SK-N-SH (cell line): ENCODE measurements at regions not wholly inside any gene's neighbourhood (a gene's known extent, or its start where the extent isn't known, plus 50 kb on each side); places are given as distances from the start of the nearest gene placed in this dataset.

Source experiments
- CTCF ChIA-PET: fragments of 300-600, 350-600 bp; formaldehyde crosslinking; extraction: SDS; loops from one replicate; lab custom pipeline; 2021; lab: Yijun Ruan, JAX
- POLR2A ChIA-PET: fragments of 350-600 bp; sonication (Branson Sonifier 250); formaldehyde crosslinking; extraction: SDS; loops from one replicate; lab custom pipeline; 2020; ENCODE audit warnings: antibody characterized with exemption, inconsistent platforms; lab: Yijun Ruan, JAX
- DNase-seq: peaks from one replicate; pipeline ENCODE4 v3.0.0; 2012
- H2AFZ ChIP-seq: fragments of 200-600 bp; sonication (generic); 2 replicates; pipeline ENCODE4 v1.8.1; 2016; ENCODE audit warnings: antibody characterized with exemption, mild to moderate bottlenecking, low read depth
- H3F3A ChIP-seq: fragments of 200-600 bp; sonication (generic); replicated peaks from 2 replicates; pipeline ENCODE3; 2016; ENCODE audit warnings: antibody characterized with exemption, mild to moderate bottlenecking; ENCODE audit not compliant: insufficient read depth
- H3K27ac ChIP-seq, 2 experiments: fragments of 200-500 bp in 1 of 2; fragments of 200-600 bp in 1 of 2; sonication (Bioruptor generic) in 1 of 2; sonication (generic), shearing (Covaris generic) in 1 of 2; 2 replicates each; pipeline versions ENCODE4 v1.5.1 to v1.6.1; 2014 to 2016; ENCODE audit warnings: low read depth in 2 of 2, inconsistent platforms in 1 of 2, low read length in 1 of 2, mild to moderate bottlenecking in 1 of 2, mixed read lengths in 1 of 2
- H3K27me3 ChIP-seq: fragments of 200-600 bp; sonication (generic), shearing (Covaris generic); 2 replicates; pipeline ENCODE4 v1.6.1; 2016; ENCODE audit warnings: mixed run types; ENCODE audit not compliant: insufficient read depth
- H3K36me3 ChIP-seq, 2 experiments: fragments of 200-500 bp in 1 of 2; fragments of 200-600 bp in 1 of 2; sonication (Bioruptor generic) in 1 of 2; sonication (generic) in 1 of 2; replicated peaks in 1 of 2; 2 replicates each; pipeline versions ENCODE3 to v1.5.1; 2014 to 2016; ENCODE audit warnings: low read length in 1 of 2, mild to moderate bottlenecking in 1 of 2; ENCODE audit not compliant: insufficient read depth in 2 of 2, control insufficient read depth in 1 of 2
- H3K4me1 ChIP-seq, 2 experiments: fragments of 200-500 bp in 1 of 2; fragments of 200-600 bp in 1 of 2; sonication (Bioruptor generic) in 1 of 2; sonication (generic), shearing (Covaris generic) in 1 of 2; 2 replicates each; pipeline versions ENCODE4 v1.5.1 to v1.6.1; 2014 to 2016; ENCODE audit warnings: low read depth in 1 of 2, low read length in 1 of 2, mixed run types in 1 of 2; ENCODE audit not compliant: insufficient read depth in 2 of 2, control insufficient read depth in 1 of 2
- H3K4me2 ChIP-seq: fragments of 200-600 bp; sonication (generic), shearing (Covaris generic); 2 replicates; pipeline ENCODE4 v1.6.1; 2017; ENCODE audit warnings: mixed run types
- H3K4me3 ChIP-seq, 2 experiments: fragments of 200-500 bp in 1 of 2; fragments of 200-600 bp in 1 of 2; sonication (Bioruptor generic) in 1 of 2; sonication (generic), shearing (Covaris generic) in 1 of 2; 2 replicates each; pipeline versions ENCODE4 v1.5.1 to v1.8.1; 2014 to 2016; ENCODE audit warnings: low read depth in 2 of 2, inconsistent platforms in 1 of 2, low read length in 1 of 2, mild to moderate bottlenecking in 1 of 2, mixed read lengths in 1 of 2, moderate library complexity in 1 of 2
- H3K79me2 ChIP-seq: fragments of 200-600 bp; sonication (generic); 2 replicates; pipeline ENCODE4 v1.8.1; 2017; ENCODE audit warnings: mild to moderate bottlenecking; ENCODE audit not compliant: insufficient read depth
- H3K9ac ChIP-seq: fragments of 200-600 bp; sonication (generic); 2 replicates; pipeline ENCODE4 v1.6.1; 2017; ENCODE audit warnings: mixed run types
- H3K9me2 ChIP-seq: fragments of 200-600 bp; sonication (generic); 2 replicates; pipeline ENCODE4 v1.6.1; 2017; ENCODE audit warnings: mixed run types
- H3K9me3 ChIP-seq: fragments of 200-600 bp; sonication (generic); 2 replicates; pipeline ENCODE4 v1.6.1; 2017; ENCODE audit warnings: mixed run types, mild to moderate bottlenecking, moderate library complexity
- H4K20me1 ChIP-seq: fragments of 200-600 bp; sonication (generic); 2 replicates; pipeline ENCODE4 v1.6.1; 2017; ENCODE audit warnings: mild to moderate bottlenecking, mixed run types; ENCODE audit not compliant: insufficient read depth
- CTCF ChIP-seq: fragments of 200-600 bp; sonication (generic); IDR thresholded peaks from 2 replicates; pipeline ENCODE4 v1.6.1; 2017; ENCODE audit warnings: antibody characterized with exemption, mild to moderate bottlenecking, moderate library complexity
- ELF1 ChIP-seq: IDR thresholded peaks from 2 replicates; pipeline ENCODE4 v1.4.0; 2012
- FOSL2 ChIP-seq: IDR thresholded peaks from 2 replicates; pipeline ENCODE4 v1.4.0; 2012; ENCODE audit warnings: low read depth, mild to moderate bottlenecking, moderate library complexity, borderline replicate concordance
- FOXJ3 ChIP-seq: sonication (generic); formaldehyde crosslinking; IDR thresholded peaks from 2 replicates; pipeline ENCODE4 v1.5.1; 2020; ENCODE audit warnings: mild to moderate bottlenecking, missing genetic modification reagents
- FOXM1 ChIP-seq: IDR thresholded peaks from 2 replicates; pipeline ENCODE4 v1.4.0; 2012; ENCODE audit warnings: low read depth, mild to moderate bottlenecking
- GABPA ChIP-seq: IDR thresholded peaks from 2 replicates; pipeline ENCODE4 v1.4.0; 2012; ENCODE audit warnings: low read depth, mild to moderate bottlenecking
- GATA2 ChIP-seq: sonication (generic); formaldehyde crosslinking; IDR thresholded peaks from 2 replicates; pipeline ENCODE4 v1.5.0; 2020; ENCODE audit warnings: mild to moderate bottlenecking, missing genetic modification reagents
- IRF3 ChIP-seq: fragments of 150-350 bp; IDR thresholded peaks from 2 replicates; pipeline ENCODE4 v1.6.1; 2016; ENCODE audit warnings: mild to moderate bottlenecking, low read depth, low read length
- JUND ChIP-seq: IDR thresholded peaks from 2 replicates; pipeline ENCODE4 v1.4.0; 2012
- MAX ChIP-seq: IDR thresholded peaks from 2 replicates; pipeline ENCODE4 v1.4.0; 2012; ENCODE audit warnings: low read depth
- NRF1 ChIP-seq: IDR thresholded peaks from 2 replicates; pipeline ENCODE4 v1.6.1; 2012; ENCODE audit warnings: low read depth, mild to moderate bottlenecking, low read length
- PBX3 ChIP-seq: IDR thresholded peaks from 2 replicates; pipeline ENCODE4; 2012
- POLR2AphosphoS5 ChIP-seq: IDR thresholded peaks from 2 replicates; pipeline ENCODE4 v1.6.1; 2012; ENCODE audit warnings: low read depth, low read length
- RAD21 ChIP-seq: IDR thresholded peaks from 2 replicates; pipeline ENCODE4 v1.6.1; 2012; ENCODE audit warnings: mild to moderate bottlenecking, low read length
- REST ChIP-seq: IDR thresholded peaks from 2 replicates; pipeline ENCODE4 v1.6.1; 2012; ENCODE audit warnings: mild to moderate bottlenecking, low read depth, low read length, moderate library complexity
- RFX5 ChIP-seq: IDR thresholded peaks from 2 replicates; pipeline ENCODE4 v1.6.1; 2012; ENCODE audit warnings: mild to moderate bottlenecking, improper control_type of control experiment, low read length
- TAF1 ChIP-seq: IDR thresholded peaks from 2 replicates; pipeline ENCODE4 v1.6.1; 2012; ENCODE audit warnings: low read depth, mild to moderate bottlenecking, low read length, moderate library complexity, borderline replicate concordance
- USF1 ChIP-seq: IDR thresholded peaks from 2 replicates; pipeline ENCODE4 v1.4.0; 2012; ENCODE audit warnings: low read depth, borderline replicate concordance
- USF2 ChIP-seq: fragments of 150-350 bp; IDR thresholded peaks from 2 replicates; pipeline ENCODE4 v1.6.1; 2017; ENCODE audit warnings: antibody characterized with exemption, low read length, low read depth, borderline replicate concordance
- ZBTB33 ChIP-seq: IDR thresholded peaks from 2 replicates; pipeline ENCODE4 v1.4.0; 2012; ENCODE audit warnings: low read depth, borderline replicate concordance
- WGBS: methylation state at CpG from one replicate; pipeline ENCODE4 v1.1.6; 2017; ENCODE audit warnings: low lambda C conversion rate; 5-methylcytosine and 5-hydroxymethylcytosine counted together

GRCh38 chr2:238986491-238987351 lies 138.8 kb downstream of the TWIST2 start:
- POLR2A ChIA-PET, result no interaction called here
- Histone ChIP-seq H3K4me3 (no peak overlapping the region), H4K20me1 (no peaks in the 10 kb centered on the region), H3F3A (no peaks in the 10 kb centered on the region), H3K79me2 (no peaks in the 10 kb centered on the region), H2AFZ (no peak overlapping the region), H3K36me3 (no peaks in the 10 kb centered on the region), H3K4me2 (no peak overlapping the region), H3K4me1 (no peaks in the 10 kb centered on the region), H3K9me3 (no peaks in the 10 kb centered on the region), H3K9ac (no peak overlapping the region), H3K9me2 (no peaks in the 10 kb centered on the region), H3K27me3 (no peaks in the 10 kb centered on the region), H3K27ac (no peak overlapping the region)
- DNase-seq, result peak; percentile 14
- TF ChIP-seq FOXM1 (no peak), USF1 (no peak), CTCF (no peak), ELF1 (no peak), RFX5 (no peak), NRF1 (no peak), JUND (no peak), IRF3 (no peak), RAD21 (no peak), PBX3 (no peak), ZBTB33 (no peak), REST (no peak), TAF1 (no peak), FOSL2 (no peak), MAX (no peak), GATA2 (CRISPR knock-in tag) (no peak), GABPA (no peak), POLR2AphosphoS5 (no peak), FOXJ3 (CRISPR knock-in tag) (no peak), USF2 (no peak)
- CTCF ChIA-PET, result interaction anchor here (1.5 kb wide), 1 partner anchor 12 kb away, joined by 4 read pairs; no protein-coding TSS in a partner anchor
- WGBS, result 77% methylated on average over 29 of the region's 41 CpGs
